K562 (cell line): ENCODE measurements at regions not wholly inside any gene's neighbourhood (a gene's known extent, or its start where the extent isn't known, plus 50 kb on each side); places are given as distances from the start of the nearest gene placed in this dataset.

Source experiments
- ATAC-seq: fragments of 200-7000 bp; cut with Tn5 transposase; 3 replicates; pipeline ENCODE4 v1.9.1; 2020; ENCODE audit warnings: moderate library complexity
- BruUV-seq: library from RNA; stranded (reverse); fragments of 400-500 nt; replicated peaks from 2 replicates; lab custom pipeline; 2021; lab: Mats Ljungman, UMichigan
- CTCF ChIA-PET: fragments of 300-600 bp; formaldehyde crosslinking; extraction: SDS; loops from one replicate; lab custom pipeline; 2021; ENCODE audit warnings: low intra/inter-chr PET ratio; lab: Yijun Ruan, JAX
- POLR2A ChIA-PET: fragments of 300-600, 350-650 bp; sonication (Branson Sonifier 250); formaldehyde crosslinking; extraction: SDS; loops from one replicate; lab custom pipeline; 2021; ENCODE audit warnings: antibody characterized with exemption, inconsistent platforms; lab: Yijun Ruan, JAX
- DNase-seq, 4 experiments: peaks; one replicate each; pipeline versions ENCODE4 v3.0.0 to v3.0.0-alpha.2; 2011 to 2018; ENCODE audit warnings: low spot score in 3 of 4, mixed read lengths in 3 of 4; ENCODE audit errors: extremely low read depth in 1 of 4
- FAIRE-seq: peaks from 2 replicates; lab custom pipeline; 2011; peaks lifted over from hg19 to GRCh38; lab: Jason Lieb, UNC
- H2AFZ ChIP-seq: 2 replicates; pipeline ENCODE4 v1.6.0; 2011; ENCODE audit warnings: low read depth, low read length, control low read depth, inconsistent platforms
- H3K27ac ChIP-seq: fragments of 200-600 bp; 3 replicates; pipeline ENCODE4 v1.8.0; 2011; ENCODE audit warnings: low read depth, mild to moderate bottlenecking, control low read depth, inconsistent platforms, low read length, moderate library complexity, mixed read lengths; ENCODE audit errors: extremely low read depth
- H3K27me3 ChIP-seq, 2 experiments: fragments of 300-600 bp in 1 of 2; 2 replicates in 1 of 2; 3 replicates in 1 of 2; pipeline versions ENCODE4 v1.6.0 to v1.8.0; 2011; ENCODE audit warnings: inconsistent platforms in 2 of 2, low read length in 2 of 2, mild to moderate bottlenecking in 1 of 2, mixed read lengths in 1 of 2, moderate library complexity in 1 of 2; ENCODE audit not compliant: control insufficient read depth in 2 of 2, insufficient read depth in 2 of 2
- H3K36me3 ChIP-seq: fragments of 300-600 bp; 3 replicates; pipeline ENCODE4 v1.8.0; 2011; ENCODE audit warnings: mild to moderate bottlenecking, low read length, inconsistent platforms; ENCODE audit not compliant: control insufficient read depth, insufficient read depth
- H3K4me1 ChIP-seq, 2 experiments: fragments of 200-600 bp in 1 of 2; replicated peaks in 1 of 2; 2 replicates in 1 of 2; 3 replicates in 1 of 2; pipeline versions ENCODE4 v1.5.1 to v1.8.0; 2011; ENCODE audit warnings: inconsistent platforms in 2 of 2, low read length in 2 of 2, mild to moderate bottlenecking in 1 of 2, mixed read lengths in 1 of 2, moderate library complexity in 1 of 2; ENCODE audit not compliant: control insufficient read depth in 2 of 2, insufficient read depth in 2 of 2
- H3K4me2 ChIP-seq: 2 replicates; pipeline ENCODE4 v1.6.1; 2011; ENCODE audit warnings: low read length, control low read depth, inconsistent platforms, mixed read lengths; ENCODE audit not compliant: insufficient read depth
- H3K4me3 ChIP-seq: fragments of 200-600 bp; sonication (generic), shearing (Covaris generic); 2 replicates; pipeline ENCODE4 v1.5.1; 2016; ENCODE audit warnings: control low read depth, inconsistent platforms
- H3K79me2 ChIP-seq: fragments of 200-600 bp; 3 replicates; pipeline ENCODE4 v1.8.0; 2011; ENCODE audit warnings: low read length, inconsistent platforms; ENCODE audit not compliant: control insufficient read depth, insufficient read depth
- H3K9ac ChIP-seq, 2 experiments: 2 replicates each; pipeline versions ENCODE4 v1.6.0 to v1.6.1; 2011; ENCODE audit warnings: low read depth in 2 of 2, low read length in 2 of 2, control low read depth in 1 of 2, inconsistent platforms in 1 of 2, mild to moderate bottlenecking in 1 of 2, mixed read lengths in 1 of 2; ENCODE audit not compliant: insufficient read depth in 1 of 2
- H3K9me1 ChIP-seq: one replicate; pipeline ENCODE4 v1.6.0; 2011; ENCODE audit warnings: inconsistent platforms, mild to moderate bottlenecking, low read length, moderate library complexity; ENCODE audit not compliant: control insufficient read depth, insufficient read depth
- H3K9me3 ChIP-seq: replicated peaks from 2 replicates; pipeline ENCODE4 v1.5.1; 2011; ENCODE audit warnings: low read depth, low read length, inconsistent platforms; ENCODE audit not compliant: control insufficient read depth, insufficient read depth
- H4K20me1 ChIP-seq: replicated peaks from 2 replicates; pipeline ENCODE4 v1.6.1; 2011; ENCODE audit warnings: low read length, inconsistent platforms, mixed read lengths; ENCODE audit not compliant: control insufficient read depth, insufficient read depth
- CBX5 ChIP-seq: IDR thresholded peaks from 2 replicates; pipeline ENCODE4 v1.6.1; 2014; ENCODE audit warnings: low read depth, borderline replicate concordance
- DNMT1 ChIP-seq: fragments of 450-650 bp; IDR thresholded peaks from 2 replicates; pipeline ENCODE4 v1.6.1; 2016; ENCODE audit warnings: antibody characterized with exemption, mild to moderate bottlenecking
- EP400 ChIP-seq: fragments of 450-650 bp; IDR thresholded peaks from 2 replicates; pipeline ENCODE4 v1.6.1; 2017; ENCODE audit warnings: antibody characterized with exemption, mild to moderate bottlenecking, moderate library complexity
- ETS2 ChIP-seq: IDR thresholded peaks from 2 replicates; pipeline ENCODE4 v1.6.1; 2016; ENCODE audit warnings: borderline replicate concordance, missing genetic modification characterization, mild to moderate bottlenecking, moderate library complexity, missing compliant biosample characterization; ENCODE audit not compliant: poor library complexity, severe bottlenecking
- FOXJ2 ChIP-seq: fragments of 200-800 bp; sonication (Bioruptor generic); IDR thresholded peaks from 2 replicates; pipeline ENCODE4 v1.6.1; 2016; ENCODE audit warnings: missing genetic modification characterization, missing compliant biosample characterization
- MYC ChIP-seq, 2 experiments: fragments of 250-450 bp in 1 of 2; sonication (Bioruptor Pico) in 1 of 2; IDR thresholded peaks; 2 replicates each; pipeline versions ENCODE4 v1.5.1 to v1.6.1; 2012 to 2021; ENCODE audit warnings: low read depth in 2 of 2, borderline replicate concordance in 1 of 2, improper control_type of control experiment in 1 of 2, low read length in 1 of 2, mild to moderate bottlenecking in 1 of 2, moderate library complexity in 1 of 2
- NCOA6 ChIP-seq: fragments of 450-650 bp; IDR thresholded peaks from 2 replicates; pipeline ENCODE4 v1.6.1; 2017; ENCODE audit warnings: mild to moderate bottlenecking
- NR1H2 ChIP-seq: sonication (generic); formaldehyde crosslinking; IDR thresholded peaks from 2 replicates; pipeline ENCODE4 v1.4.0; 2020; ENCODE audit warnings: mild to moderate bottlenecking, missing genetic modification reagents
- PURB ChIP-seq: sonication (generic); formaldehyde crosslinking; IDR thresholded peaks from 2 replicates; pipeline ENCODE4 v1.9.0; 2021; ENCODE audit warnings: low read depth, mild to moderate bottlenecking, missing genetic modification reagents
- SAFB ChIP-seq: fragments of 200-400 bp; formaldehyde crosslinking; IDR thresholded peaks from 2 replicates; pipeline ENCODE4 v1.6.1; 2017; ENCODE audit warnings: low read depth, low read length, borderline replicate concordance
- SNIP1 ChIP-seq: fragments of 450-650 bp; IDR thresholded peaks from 2 replicates; pipeline ENCODE4 v1.7.1; 2017; ENCODE audit warnings: low read depth, mild to moderate bottlenecking
- TRIM28 ChIP-seq: fragments of 450-650 bp; IDR thresholded peaks from 2 replicates; pipeline ENCODE4 v1.6.1; 2017
- ZKSCAN3 ChIP-seq: fragments of 250-450 bp; sonication (Bioruptor Pico); IDR thresholded peaks from 2 replicates; pipeline ENCODE4 v1.4.0; 2020
- ZNF766 ChIP-seq: fragments of 200-800 bp; sonication (Bioruptor generic); conservative IDR thresholded peaks from 2 replicates; pipeline ENCODE4 v1.6.1; 2016; ENCODE audit warnings: missing genetic modification characterization, missing compliant biosample characterization
- WGBS: fragments of 100-300 bp; shearing (Covaris generic); methylation state at CpG from one replicate; pipeline ENCODE4 v1.1.6; 2016; ENCODE audit warnings: low coverage, mixed read lengths; ENCODE audit not compliant: insufficient coverage; ENCODE audit errors: missing lambda C conversion rate; 5-methylcytosine and 5-hydroxymethylcytosine counted together
- in situ Hi-C: fragments of 300-500 bp; cut with MboI; formaldehyde crosslinking; loops from 4 replicates; pipeline ENCODE4 v1.15.0; 2018; ENCODE audit warnings: inconsistent platforms, mixed read lengths
- intact Hi-C: fragments of 100-400 bp; cut with micrococcal nuclease; formaldehyde crosslinking; loops from 2 replicates; pipeline ENCODE4 v1.14.2; 2022
- TF ChIP-seq, protein P1 (sequence below): sonication (generic); formaldehyde crosslinking; IDR thresholded peaks from 2 replicates; pipeline ENCODE4 v1.8.0; 2022; ENCODE audit warnings: mild to moderate bottlenecking, missing genetic modification reagents
- TF ChIP-seq, protein P2 (sequence below): fragments of 250-450 bp; sonication (Bioruptor Pico); IDR thresholded peaks from 2 replicates; pipeline ENCODE4 v1.8.0; 2021; ENCODE audit warnings: borderline replicate concordance, mild to moderate bottlenecking, moderate library complexity; ENCODE audit not compliant: poor library complexity, severe bottlenecking
- TF ChIP-seq, protein P3 (sequence below): sonication (generic); formaldehyde crosslinking; IDR thresholded peaks from 2 replicates; pipeline ENCODE4 v1.8.0; 2022; ENCODE audit warnings: missing genetic modification reagents, mild to moderate bottlenecking, moderate library complexity, borderline replicate concordance
- TF ChIP-seq, protein P4 (sequence below): fragments of 250-450 bp; sonication (Bioruptor Pico); IDR thresholded peaks from 2 replicates; pipeline ENCODE4 v1.6.1; 2021; ENCODE audit warnings: mild to moderate bottlenecking
- TF ChIP-seq, protein P5 (sequence below): IDR thresholded peaks from 2 replicates; pipeline ENCODE4 v1.6.1; 2016; ENCODE audit warnings: missing genetic modification characterization, missing compliant biosample characterization

DNA sequence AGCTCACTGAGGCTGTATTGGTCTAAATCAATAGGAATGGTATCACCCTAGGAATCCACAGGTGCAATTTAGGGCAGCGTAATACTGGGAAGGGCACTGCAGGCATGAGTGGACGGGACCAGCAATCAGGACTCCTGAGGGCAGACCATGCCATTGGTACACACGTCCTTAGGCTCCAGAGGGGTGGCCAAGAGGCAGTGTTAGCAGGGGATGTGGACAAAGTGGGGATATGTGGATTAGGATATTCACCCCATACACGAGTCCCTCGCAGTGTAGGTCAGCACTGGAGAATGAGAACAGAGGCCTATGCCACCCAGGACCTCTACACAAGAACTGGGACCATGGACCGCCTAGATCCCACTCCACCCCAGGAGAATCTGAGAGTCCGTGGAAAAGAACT, 389.8 kb downstream of the BCL11A start:
- POLR2A ChIA-PET, result interaction anchor here (0.7 to 0.8 kb wide), 2 partner anchors 13 to 1438 kb away, joined by 3 read pairs; no protein-coding TSS in a partner anchor
- Histone ChIP-seq H3K4me2 (no peak overlapping the region), H3K9me3 (no peaks in the 10 kb centered on the region), H4K20me1 (no peaks in the 10 kb centered on the region), H3K9me1 (no peaks in the 10 kb centered on the region), H3K36me3 (no peaks in the 10 kb centered on the region), H3K9ac (no peak overlapping the region), H3K4me1 (no peaks in the 10 kb centered on the region), H3K27me3 (peaks cover 0 to 4% of the 10 kb centered on the region in 2 experiments; a peak in 1 of 5 replicates), H3K27ac (no peak overlapping the region), H3K4me3 (no peak overlapping the region), H3K79me2 (no peaks in the 10 kb centered on the region), H2AFZ (no peak overlapping the region)
- 0% methylated on average over 7 of the region's 7 CpGs for WGBS
- no peak for ATAC-seq
- FAIRE-seq, result no peak
- intact Hi-C loops, result no loop called here
- DNase-seq, result no peak
- CTCF ChIA-PET, result no interaction called here
- in situ Hi-C loops, result no loop called here
- BruUV-seq, result no TSS peak
- TF ChIP-seq, protein P1, sequence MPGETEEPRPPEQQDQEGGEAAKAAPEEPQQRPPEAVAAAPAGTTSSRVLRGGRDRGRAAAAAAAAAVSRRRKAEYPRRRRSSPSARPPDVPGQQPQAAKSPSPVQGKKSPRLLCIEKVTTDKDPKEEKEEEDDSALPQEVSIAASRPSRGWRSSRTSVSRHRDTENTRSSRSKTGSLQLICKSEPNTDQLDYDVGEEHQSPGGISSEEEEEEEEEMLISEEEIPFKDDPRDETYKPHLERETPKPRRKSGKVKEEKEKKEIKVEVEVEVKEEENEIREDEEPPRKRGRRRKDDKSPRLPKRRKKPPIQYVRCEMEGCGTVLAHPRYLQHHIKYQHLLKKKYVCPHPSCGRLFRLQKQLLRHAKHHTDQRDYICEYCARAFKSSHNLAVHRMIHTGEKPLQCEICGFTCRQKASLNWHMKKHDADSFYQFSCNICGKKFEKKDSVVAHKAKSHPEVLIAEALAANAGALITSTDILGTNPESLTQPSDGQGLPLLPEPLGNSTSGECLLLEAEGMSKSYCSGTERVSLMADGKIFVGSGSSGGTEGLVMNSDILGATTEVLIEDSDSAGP (CRISPR knock-in tag), result no peak
- no peak for TF ChIP-seq SAFB
- no peak for TF ChIP-seq PURB (CRISPR knock-in tag)
- no peak for TF ChIP-seq TRIM28
- TF ChIP-seq, protein P2, sequence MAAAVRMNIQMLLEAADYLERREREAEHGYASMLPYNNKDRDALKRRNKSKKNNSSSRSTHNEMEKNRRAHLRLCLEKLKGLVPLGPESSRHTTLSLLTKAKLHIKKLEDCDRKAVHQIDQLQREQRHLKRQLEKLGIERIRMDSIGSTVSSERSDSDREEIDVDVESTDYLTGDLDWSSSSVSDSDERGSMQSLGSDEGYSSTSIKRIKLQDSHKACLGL, result no peak
- TF ChIP-seq, protein P3, sequence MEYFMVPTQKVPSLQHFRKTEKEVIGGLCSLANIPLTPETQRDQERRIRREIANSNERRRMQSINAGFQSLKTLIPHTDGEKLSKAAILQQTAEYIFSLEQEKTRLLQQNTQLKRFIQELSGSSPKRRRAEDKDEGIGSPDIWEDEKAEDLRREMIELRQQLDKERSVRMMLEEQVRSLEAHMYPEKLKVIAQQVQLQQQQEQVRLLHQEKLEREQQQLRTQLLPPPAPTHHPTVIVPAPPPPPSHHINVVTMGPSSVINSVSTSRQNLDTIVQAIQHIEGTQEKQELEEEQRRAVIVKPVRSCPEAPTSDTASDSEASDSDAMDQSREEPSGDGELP (CRISPR knock-in tag), result no peak
- TF ChIP-seq, protein P4, sequence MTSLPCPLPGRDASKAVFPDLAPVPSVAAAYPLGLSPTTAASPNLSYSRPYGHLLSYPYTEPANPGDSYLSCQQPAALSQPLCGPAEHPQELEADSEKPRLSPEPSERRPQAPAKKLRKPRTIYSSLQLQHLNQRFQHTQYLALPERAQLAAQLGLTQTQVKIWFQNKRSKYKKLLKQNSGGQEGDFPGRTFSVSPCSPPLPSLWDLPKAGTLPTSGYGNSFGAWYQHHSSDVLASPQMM (CRISPR knock-in tag), result no peak
- TF ChIP-seq ZNF766 (CRISPR knock-in tag), result no peak
- TF ChIP-seq DNMT1, result no peak
- TF ChIP-seq ZKSCAN3, result no peak
- no peak for TF ChIP-seq CBX5
- no peak for TF ChIP-seq NCOA6
- TF ChIP-seq, protein P5, sequence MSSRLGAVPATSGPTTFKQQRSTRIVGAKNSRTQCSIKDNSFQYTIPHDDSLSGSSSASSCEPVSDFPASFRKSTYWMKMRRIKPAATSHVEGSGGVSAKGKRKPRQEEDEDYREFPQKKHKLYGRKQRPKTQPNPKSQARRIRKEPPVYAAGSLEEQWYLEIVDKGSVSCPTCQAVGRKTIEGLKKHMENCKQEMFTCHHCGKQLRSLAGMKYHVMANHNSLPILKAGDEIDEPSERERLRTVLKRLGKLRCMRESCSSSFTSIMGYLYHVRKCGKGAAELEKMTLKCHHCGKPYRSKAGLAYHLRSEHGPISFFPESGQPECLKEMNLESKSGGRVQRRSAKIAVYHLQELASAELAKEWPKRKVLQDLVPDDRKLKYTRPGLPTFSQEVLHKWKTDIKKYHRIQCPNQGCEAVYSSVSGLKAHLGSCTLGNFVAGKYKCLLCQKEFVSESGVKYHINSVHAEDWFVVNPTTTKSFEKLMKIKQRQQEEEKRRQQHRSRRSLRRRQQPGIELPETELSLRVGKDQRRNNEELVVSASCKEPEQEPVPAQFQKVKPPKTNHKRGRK, result no peak
- no peak for TF ChIP-seq SNIP1
- no peak for TF ChIP-seq ETS2
- no peak for TF ChIP-seq MYC (IDR thresholded peaks at IDR 0.05; ENCODE audit: low read depth, low read length)
- TF ChIP-seq MYC (CRISPR knock-in tag; IDR thresholded peaks at IDR 0.05; ENCODE audit: borderline replicate concordance, low read depth), result no peak
- no peak for TF ChIP-seq EP400
- no peak for TF ChIP-seq NR1H2 (CRISPR knock-in tag)
- no peak for TF ChIP-seq FOXJ2 (tag)
